ENCODE measurements at regions not wholly inside any gene's neighbourhood (a gene's known extent, or its start where the extent isn't known, plus 50 kb on each side); places are given as distances from the start of the nearest gene placed in this dataset.

DNA sequence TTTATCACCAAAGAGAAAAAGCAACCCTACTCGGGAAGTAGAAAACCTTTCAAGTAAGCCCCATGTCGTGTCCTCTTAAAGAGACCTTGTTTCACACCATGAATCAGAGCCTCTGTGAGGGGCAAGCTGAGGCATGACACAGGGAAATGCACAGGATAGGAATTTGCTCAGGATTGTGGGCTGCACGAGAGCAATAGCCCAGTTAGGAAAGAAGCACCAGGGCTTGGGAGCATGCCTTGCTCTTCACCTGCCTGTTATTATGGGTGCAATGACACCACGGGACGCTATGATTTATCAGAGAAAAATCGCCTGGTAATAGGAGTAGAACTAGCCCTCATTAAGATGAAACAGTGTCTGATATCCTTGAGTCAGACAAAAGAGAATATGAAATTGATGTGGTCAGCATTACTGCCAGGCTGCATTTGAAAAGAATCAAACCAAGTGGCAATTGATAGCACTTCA, 562.9 kb upstream of the NRP1 start:
- Histone ChIP-seq H3K4me3 (replicated peaks in 1 of 4; ENCODE audit: control extremely low read depth in 1 of 4, insufficient read depth in 1 of 4, low read depth in 3 of 4, low read length in 4 of 4) (no peak overlapping the region), H3K4me1 (ENCODE audit: control insufficient read depth, extremely low read depth, insufficient read depth, low read length) (peaks cover 6% of the 10 kb centered on the region), H3K9ac (ENCODE audit: insufficient read depth, low read length) (no peak overlapping the region), H3K79me2 (ENCODE audit: control insufficient read depth, insufficient read depth, low read length) (no peaks in the 10 kb centered on the region), H3K4me2 (ENCODE audit: extremely low read depth, insufficient read depth, low read length) (no peak overlapping the region), H3K9me3 (ENCODE audit: control insufficient read depth, insufficient read depth, low read depth, low read length) (no peaks in the 10 kb centered on the region), H3K27ac (ENCODE audit: insufficient read depth, low read length) (no peak overlapping the region), H3K27me3 (ENCODE audit: control insufficient read depth, insufficient read depth, low read length) (no peaks in the 10 kb centered on the region), H4K20me1 (ENCODE audit: control insufficient read depth, extremely low read depth, insufficient read depth, low read length) (no peaks in the 10 kb centered on the region), H3K36me3 (ENCODE audit: control insufficient read depth, insufficient read depth, low read length) (no peaks in the 10 kb centered on the region), H2AFZ (ENCODE audit: low read length) (no peak overlapping the region)
- peak in 1 of 2 donors; percentile 89 for DNase-seq (ENCODE audit: low read depth in 2 of 2)
- no peak for TF ChIP-seq EZH2 (IDR thresholded peaks at IDR 0.05; ENCODE audit: low read length, missing control alignments)
- TF ChIP-seq, protein P1, sequence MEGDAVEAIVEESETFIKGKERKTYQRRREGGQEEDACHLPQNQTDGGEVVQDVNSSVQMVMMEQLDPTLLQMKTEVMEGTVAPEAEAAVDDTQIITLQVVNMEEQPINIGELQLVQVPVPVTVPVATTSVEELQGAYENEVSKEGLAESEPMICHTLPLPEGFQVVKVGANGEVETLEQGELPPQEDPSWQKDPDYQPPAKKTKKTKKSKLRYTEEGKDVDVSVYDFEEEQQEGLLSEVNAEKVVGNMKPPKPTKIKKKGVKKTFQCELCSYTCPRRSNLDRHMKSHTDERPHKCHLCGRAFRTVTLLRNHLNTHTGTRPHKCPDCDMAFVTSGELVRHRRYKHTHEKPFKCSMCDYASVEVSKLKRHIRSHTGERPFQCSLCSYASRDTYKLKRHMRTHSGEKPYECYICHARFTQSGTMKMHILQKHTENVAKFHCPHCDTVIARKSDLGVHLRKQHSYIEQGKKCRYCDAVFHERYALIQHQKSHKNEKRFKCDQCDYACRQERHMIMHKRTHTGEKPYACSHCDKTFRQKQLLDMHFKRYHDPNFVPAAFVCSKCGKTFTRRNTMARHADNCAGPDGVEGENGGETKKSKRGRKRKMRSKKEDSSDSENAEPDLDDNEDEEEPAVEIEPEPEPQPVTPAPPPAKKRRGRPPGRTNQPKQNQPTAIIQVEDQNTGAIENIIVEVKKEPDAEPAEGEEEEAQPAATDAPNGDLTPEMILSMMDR (conservative IDR thresholded peaks at IDR 0.05 in 1 of 2, IDR thresholded peaks at IDR 0.05 in 1 of 2; ENCODE audit: low read depth in 1 of 2, low read length in 2 of 2): no peak

DNA sequence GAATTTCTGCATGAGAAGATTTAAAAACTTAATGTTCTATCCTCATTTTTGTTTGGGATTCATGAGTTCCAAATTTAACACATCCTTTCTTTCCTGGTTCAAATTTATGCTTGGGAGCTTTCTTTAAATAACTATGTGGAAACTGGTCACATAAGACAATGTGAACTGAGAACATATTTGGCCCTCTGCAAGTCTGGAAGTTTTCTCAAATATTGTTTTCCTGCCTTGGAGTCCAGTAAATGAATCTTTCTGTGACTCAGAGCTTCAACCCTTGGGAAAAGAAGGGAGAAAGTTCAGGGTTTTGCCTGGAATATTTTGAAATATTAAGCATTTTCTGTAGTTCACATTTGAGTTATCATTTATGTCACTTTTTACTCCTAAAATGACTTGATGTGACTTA, 559.0 kb upstream of the NRP1 start:
- DNase-seq (ENCODE audit: low read depth in 2 of 2): peak in 1 of 2 donors; percentile 44

DNA sequence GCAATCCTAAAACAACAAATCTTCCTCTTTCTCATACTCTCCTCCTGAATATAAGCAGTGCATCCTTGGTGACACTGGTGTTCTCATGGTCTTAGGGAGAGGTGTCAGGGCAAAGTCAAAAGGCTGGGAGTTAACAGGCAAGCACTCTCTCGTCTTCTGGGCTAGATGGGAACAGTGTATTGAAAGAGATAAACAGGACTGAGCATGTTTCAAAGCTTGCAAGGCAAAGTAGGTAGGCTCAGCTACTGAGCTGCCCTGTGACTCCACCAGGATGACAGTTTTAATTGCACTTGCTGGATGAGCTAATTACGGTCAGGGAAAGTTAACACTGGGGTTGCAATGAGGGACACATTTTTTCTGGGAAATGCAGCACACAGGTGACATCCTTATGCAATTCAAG, 554.9 kb upstream of the NRP1 start:
- TF ChIP-seq, protein P1 (conservative IDR thresholded peaks at IDR 0.05 in 1 of 2, IDR thresholded peaks at IDR 0.05 in 1 of 2; ENCODE audit: low read depth in 1 of 2, low read length in 2 of 2): no peak
- no peak for TF ChIP-seq EZH2 (IDR thresholded peaks at IDR 0.05; ENCODE audit: low read length, missing control alignments)
- Histone ChIP-seq H3K79me2 (ENCODE audit: control insufficient read depth, insufficient read depth, low read length) (no peaks in the 10 kb centered on the region), H3K27ac (ENCODE audit: insufficient read depth, low read length) (no peak overlapping the region), H3K9ac (ENCODE audit: insufficient read depth, low read length) (no peak overlapping the region), H3K4me1 (ENCODE audit: control insufficient read depth, extremely low read depth, insufficient read depth, low read length) (no peaks in the 10 kb centered on the region), H3K4me2 (ENCODE audit: extremely low read depth, insufficient read depth, low read length) (no peak overlapping the region), H3K36me3 (ENCODE audit: control insufficient read depth, insufficient read depth, low read length) (no peaks in the 10 kb centered on the region), H3K9me3 (ENCODE audit: control insufficient read depth, insufficient read depth, low read depth, low read length) (no peaks in the 10 kb centered on the region), H3K4me3 (replicated peaks in 1 of 4; ENCODE audit: control extremely low read depth in 1 of 4, insufficient read depth in 1 of 4, low read depth in 3 of 4, low read length in 4 of 4) (no peak overlapping the region), H4K20me1 (ENCODE audit: control insufficient read depth, extremely low read depth, insufficient read depth, low read length) (no peaks in the 10 kb centered on the region), H2AFZ (ENCODE audit: low read length) (no peak overlapping the region), H3K27me3 (ENCODE audit: control insufficient read depth, insufficient read depth, low read length) (no peaks in the 10 kb centered on the region)
- no peak for DNase-seq (ENCODE audit: low read depth in 2 of 2)

More for the DNA sequence above, 559.0 kb upstream of the NRP1 start:
- no peak overlapping the region for H3K4me2 ChIP-seq (ENCODE audit: extremely low read depth, insufficient read depth, low read length)
- no peak for TF ChIP-seq EZH2 (IDR thresholded peaks at IDR 0.05; ENCODE audit: low read length, missing control alignments)
- TF ChIP-seq, protein P1 (conservative IDR thresholded peaks at IDR 0.05 in 1 of 2, IDR thresholded peaks at IDR 0.05 in 1 of 2; ENCODE audit: low read depth in 1 of 2, low read length in 2 of 2): no peak
- no peak overlapping the region for H3K9ac ChIP-seq (ENCODE audit: insufficient read depth, low read length)
- no peaks in the 10 kb centered on the region for H3K79me2 ChIP-seq (ENCODE audit: control insufficient read depth, insufficient read depth, low read length)
- no peaks in the 10 kb centered on the region for H4K20me1 ChIP-seq (ENCODE audit: control insufficient read depth, extremely low read depth, insufficient read depth, low read length)
- no peak overlapping the region for H3K4me3 ChIP-seq (replicated peaks in 1 of 4; ENCODE audit: control extremely low read depth in 1 of 4, insufficient read depth in 1 of 4, low read depth in 3 of 4, low read length in 4 of 4)
- H3K27me3 ChIP-seq (ENCODE audit: control insufficient read depth, insufficient read depth, low read length): no peaks in the 10 kb centered on the region
- no peak overlapping the region for H3K27ac ChIP-seq (ENCODE audit: insufficient read depth, low read length)
- no peaks in the 10 kb centered on the region for H3K4me1 ChIP-seq (ENCODE audit: control insufficient read depth, extremely low read depth, insufficient read depth, low read length)
- no peaks in the 10 kb centered on the region for H3K9me3 ChIP-seq (ENCODE audit: control insufficient read depth, insufficient read depth, low read depth, low read length)
- no peaks in the 10 kb centered on the region for H3K36me3 ChIP-seq (ENCODE audit: control insufficient read depth, insufficient read depth, low read length)
- H2AFZ ChIP-seq (ENCODE audit: low read length): no peak overlapping the region
